ENCODE measurements at regions not wholly inside any gene's neighbourhood (a gene's known extent, or its start where the extent isn't known, plus 50 kb on each side); places are given as distances from the start of the nearest gene placed in this dataset.

GRCh38 chr6:1516742-1517520 is 92.8 kb upstream of the FOXC1 start:
- TF ChIP-seq CTCF (IDR thresholded peaks at IDR 0.05; ENCODE audit: low read depth, low read length) (no peak), POLR2A (IDR thresholded peaks at IDR 0.05; ENCODE audit: extremely low read depth, insufficient read length) (no peak)

Measured in NB4 (cell line).